HCEC 1CT (cell line): ENCODE measurements at regions not wholly inside any gene's neighbourhood (a gene's known extent, or its start where the extent isn't known, plus 50 kb on each side); places are given as distances from the start of the nearest gene placed in this dataset.
A peak's percentile ranks its signal among the peaks of the same experiment; 100 is the strongest.

Experiments used
- DNase-seq: peaks from one replicate; pipeline ENCODE4 v3.0.0-alpha.2; 2017

- no peak for DNase-seq
Observed at GRCh38 chr7:131194070-131194865, 133.4 kb upstream of the MKLN1 start.

DNA sequence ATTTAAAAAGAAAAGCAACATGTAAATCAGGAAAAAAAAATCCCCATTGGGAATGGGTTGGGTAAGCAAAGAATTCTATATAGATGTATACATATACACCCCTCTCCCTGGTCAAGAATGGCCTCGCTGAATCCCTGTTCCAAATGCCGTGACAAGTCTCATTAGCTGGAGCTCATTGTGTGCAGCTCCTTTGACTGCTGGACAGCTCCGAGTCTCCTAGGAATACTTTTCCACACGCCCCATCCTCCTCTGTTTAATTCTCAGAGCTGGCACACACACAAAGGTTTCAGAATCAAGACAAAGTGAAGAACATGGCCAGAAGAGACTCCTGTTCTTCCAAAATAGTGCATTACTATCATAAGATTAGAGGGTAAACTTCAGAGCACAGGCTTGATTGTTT, 130.9 kb upstream of the MKLN1 start:
- no peak for DNase-seq

DNA sequence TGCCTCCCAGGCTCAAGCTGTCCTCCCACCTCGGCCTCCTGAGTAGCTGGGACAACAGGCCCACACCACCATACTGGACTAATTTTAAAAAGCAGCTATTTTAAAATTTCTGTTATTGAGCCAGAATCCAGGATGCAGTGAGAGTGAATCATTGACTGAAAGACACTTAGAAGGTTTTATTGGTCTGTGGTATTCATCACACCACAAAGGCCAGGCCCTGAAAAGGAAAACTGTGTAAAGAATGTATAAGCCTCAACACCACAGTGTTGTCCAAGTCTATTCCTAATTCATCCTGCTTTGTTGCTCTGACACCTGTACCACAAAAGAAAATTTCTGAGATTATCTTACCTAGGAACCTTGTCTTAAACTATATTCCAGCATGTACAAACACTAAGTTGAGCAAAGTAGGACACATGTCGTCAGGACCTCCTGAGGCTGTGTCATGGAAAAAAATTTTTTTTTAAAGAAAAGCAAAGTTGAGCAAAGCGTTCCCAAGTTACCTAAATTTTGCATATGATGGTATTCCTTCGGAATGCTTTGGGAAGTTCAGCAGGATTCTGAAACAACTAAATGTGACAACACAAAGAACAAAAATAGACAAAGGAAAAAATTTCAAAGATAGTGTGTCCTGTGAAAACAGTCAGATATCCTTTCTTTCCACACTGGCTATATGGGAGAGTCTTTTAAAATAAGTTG, 129.6 kb upstream of the MKLN1 start:
- peak; percentile 82 for DNase-seq

GRCh38 chr7:131202451-131202850, 125.2 kb upstream of the MKLN1 start:
- DNase-seq: no peak

DNA sequence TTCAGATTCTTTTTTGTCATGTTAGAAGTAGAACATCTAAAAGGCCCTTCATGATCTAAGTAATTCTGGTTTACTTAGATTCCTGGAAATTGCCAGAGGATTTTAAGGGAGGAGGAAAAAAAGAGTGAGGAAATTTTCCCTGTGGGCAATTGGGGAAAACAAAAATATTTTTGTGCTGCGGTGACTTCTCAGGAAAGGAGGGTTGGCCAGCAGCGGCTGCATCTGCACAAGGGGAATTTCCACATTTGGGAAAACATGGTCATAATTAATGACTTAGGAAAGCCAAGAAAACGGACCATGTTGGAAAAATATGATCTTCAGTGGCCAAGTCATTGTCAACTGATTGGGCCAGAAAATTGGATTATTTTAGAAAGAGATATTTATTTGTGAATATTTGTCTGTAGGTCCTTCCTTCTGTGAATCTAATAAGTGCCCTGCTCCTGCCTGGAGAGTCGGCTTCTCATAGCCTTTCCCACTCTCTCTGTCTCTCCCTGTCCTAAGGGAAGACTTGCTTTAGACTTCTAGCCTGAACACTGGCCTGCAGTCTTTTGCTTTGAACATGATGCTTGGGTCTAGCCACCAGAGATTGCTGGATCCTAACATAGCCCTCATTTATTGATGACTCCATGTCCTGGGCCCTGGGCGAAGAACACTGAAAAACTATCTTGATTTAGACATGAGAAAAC, 124.2 kb upstream of the MKLN1 start:
- DNase-seq: no peak

DNA sequence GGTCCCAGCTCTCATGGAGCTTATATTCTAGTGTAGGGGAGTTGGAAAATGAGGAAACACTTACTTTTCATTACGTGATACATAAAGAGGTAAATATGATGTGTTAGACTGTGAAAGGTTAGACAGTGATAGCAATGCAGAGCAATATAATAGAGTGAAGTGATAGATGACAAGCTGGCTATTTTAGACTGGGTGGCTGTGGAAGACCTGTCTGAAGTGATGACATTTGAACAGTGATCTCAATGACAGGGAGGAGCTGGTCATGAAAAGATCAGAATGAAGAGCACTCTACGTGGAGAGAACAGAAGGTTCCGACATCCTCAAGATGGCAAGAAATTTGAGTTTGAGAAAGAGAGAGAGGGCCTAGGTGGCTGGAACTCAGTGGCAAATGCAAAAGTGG, 118.9 kb upstream of the MKLN1 start:
- DNase-seq: no peak

DNA sequence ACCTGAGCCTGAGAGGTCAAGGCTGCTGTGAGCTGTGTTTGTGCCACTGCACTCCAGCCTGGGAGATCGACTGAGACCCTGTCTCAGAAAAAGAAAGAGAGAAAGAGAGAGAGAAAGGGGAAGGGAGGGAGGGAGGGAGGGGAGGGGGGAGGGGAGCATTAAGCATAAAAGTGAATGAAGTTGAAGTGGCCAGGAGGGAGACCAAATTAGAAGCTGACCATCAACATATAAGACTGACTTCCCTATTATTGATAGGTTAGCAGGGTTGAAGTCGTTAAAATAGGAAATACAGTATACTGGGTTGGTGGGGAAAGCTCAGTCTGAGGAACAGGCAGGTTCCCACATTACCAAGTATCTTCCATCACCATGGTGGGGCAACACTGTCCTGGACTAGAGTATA, 117.1 kb upstream of the MKLN1 start:
- no peak for DNase-seq

DNA sequence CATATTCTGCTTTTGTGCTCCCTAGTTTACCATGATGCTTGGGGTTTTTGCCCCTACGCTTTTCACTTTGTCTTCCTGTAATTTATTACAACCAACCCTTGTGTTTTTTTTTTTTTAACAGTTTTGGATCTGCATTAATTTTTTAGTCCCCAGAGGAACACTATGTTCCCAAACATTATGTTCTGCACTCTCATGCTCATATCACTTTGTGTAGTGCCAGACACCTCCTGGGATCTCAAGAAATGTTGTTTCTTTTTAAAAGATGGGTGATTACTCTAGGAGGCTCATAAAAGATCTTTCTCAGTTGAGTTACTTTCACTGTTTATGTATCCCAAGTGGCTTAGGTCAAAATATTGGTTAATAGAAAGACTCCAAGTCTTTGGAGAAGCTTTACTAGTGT, 116.2 kb upstream of the MKLN1 start:
- no peak for DNase-seq

DNA sequence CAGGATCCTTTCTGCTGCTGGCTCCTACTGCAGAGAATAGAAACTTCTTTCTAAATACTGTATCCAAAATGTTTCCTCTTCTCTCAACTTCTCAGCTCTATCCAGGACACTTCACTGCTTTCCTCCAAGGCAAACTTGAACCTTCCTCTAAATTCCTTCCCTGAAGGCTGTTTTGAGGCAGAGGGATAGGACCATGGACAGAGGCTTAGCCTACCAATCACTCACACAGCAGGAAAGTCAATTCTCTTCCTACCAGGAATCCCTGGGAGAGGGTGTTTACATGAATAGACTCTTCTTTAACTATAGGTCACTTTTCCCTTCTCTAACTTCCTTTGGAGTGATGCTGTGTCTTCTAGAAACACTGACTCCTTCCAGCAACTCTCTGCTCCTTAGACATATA, 115.6 kb upstream of the MKLN1 start:
- no peak for DNase-seq

DNA sequence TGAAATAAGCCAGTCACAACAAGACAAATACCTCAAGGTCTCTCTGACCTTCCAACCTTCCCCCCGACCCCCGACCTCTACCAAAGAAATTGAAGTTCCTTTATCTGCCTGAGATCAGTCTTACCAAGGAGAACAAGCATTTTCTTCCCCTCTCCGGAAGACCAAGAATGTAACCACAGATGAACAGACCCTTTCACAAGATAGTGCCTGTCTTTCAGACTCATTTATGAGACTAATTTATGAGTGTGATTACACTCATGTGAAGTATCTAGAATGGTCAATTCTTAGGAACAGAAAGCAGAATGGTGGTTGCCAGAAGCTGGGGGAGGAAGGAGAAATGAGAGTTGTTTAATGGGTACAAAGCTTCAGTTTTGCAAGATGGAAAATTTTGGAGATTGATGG, 108.9 kb upstream of the MKLN1 start:
- no peak for DNase-seq

DNA sequence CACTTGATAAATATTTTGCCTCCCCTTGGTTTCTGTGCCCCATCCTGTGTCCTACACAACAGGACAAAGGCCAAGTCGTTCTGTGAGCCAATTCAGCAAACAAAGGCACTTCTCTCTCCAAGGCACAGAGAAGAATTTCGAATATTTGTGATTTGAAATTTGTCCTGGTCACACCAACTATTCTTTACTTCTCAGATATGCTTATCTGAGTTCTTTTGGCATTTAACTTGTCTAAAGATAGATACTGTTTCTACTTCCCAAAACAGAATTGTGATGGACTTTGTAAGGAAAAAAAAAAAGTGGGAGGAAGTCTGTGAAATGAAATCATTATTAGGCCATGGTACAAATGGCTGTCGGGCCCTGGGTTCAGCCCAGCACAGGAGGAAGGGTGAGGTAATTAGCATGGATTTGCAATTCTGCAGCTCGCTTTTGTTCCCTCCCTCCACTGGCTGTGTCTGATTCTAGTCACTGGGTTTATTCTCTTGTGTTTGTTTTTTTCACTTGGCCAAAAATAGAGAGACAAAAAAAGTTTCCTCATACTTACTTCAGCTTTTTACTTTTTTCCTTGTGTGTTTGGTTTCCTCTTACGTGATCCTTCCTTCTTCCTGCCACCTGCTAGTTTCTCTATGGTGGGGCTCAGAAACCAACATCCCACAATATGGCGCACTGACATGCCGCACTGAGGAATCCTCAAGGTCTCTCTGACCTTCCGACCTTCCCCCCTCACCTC, 108.2 kb upstream of the MKLN1 start:
- DNase-seq: no peak

GRCh38 chr7:131221061-131221460, 106.6 kb upstream of the MKLN1 start:
- DNase-seq: no peak

GRCh38 chr7:131222171-131222570, 105.5 kb upstream of the MKLN1 start:
- no peak for DNase-seq

DNA sequence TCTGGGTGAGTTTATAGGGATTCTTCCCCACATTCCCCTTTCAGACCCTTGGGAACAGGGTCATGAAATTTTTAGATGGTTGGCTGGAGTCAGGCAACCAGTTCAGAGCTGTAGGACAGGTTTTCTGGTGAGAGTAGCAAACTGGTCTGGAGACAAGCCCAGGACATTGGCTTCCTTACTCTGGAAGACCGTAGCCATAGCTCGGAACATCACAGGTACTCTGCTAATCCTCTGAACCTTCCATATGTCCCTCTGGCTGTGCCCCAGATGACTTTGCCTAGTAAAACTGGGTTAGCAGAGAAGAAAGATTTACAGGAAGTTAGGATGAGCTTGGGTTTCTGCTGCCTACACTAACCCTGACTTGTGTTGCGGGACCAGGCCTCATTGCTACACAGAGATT, 104.5 kb upstream of the MKLN1 start:
- DNase-seq: no peak

GRCh38 chr7:131224996-131225395, 102.7 kb upstream of the MKLN1 start:
- DNase-seq: no peak

- DNase-seq: peak; percentile 23
Observed at GRCh38 chr7:131225619-131226513, 101.8 kb upstream of the MKLN1 start.

GRCh38 chr7:131226514-131226865, 101.2 kb upstream of the MKLN1 start:
- DNase-seq: no peak

DNA sequence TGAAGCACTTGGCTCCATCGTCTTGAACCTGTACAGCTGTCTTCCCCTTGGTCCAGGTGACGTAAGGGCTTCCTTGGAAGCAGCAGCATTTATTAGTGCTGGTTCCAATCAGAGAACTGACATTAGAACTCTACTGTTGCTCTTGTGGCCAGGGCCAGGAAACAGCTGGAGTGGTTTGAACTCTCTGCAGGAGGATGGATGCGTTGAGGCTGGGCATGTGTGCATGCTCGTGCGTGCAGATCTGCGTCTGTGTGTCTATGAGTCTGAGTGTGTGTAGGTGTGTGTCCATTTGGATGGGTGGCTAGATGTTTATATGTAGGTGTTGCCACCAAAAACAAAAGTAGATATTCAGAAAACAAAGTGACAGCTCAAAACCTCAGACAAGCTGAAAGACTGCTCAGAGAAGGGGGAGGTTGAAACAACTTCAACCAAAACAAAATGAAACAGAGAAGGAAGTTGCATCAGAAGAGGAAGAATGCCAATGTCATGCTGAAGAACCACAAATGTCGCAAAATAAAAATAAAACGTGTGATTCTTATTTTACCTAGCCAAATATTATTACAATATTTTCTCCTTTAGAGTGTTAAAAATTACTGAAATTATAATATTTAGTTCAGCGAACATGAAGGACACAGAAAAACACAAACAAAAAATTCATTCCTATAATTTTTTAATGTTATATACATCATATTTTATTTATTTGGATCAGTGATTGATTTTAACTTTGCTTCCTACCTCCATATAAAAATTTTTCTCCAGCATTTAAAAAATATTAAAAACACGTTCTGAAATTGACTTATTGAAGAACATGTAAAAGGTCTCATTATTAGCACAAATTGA, 96.1 kb upstream of the MKLN1 start:
- DNase-seq: peak; percentile 24

DNA sequence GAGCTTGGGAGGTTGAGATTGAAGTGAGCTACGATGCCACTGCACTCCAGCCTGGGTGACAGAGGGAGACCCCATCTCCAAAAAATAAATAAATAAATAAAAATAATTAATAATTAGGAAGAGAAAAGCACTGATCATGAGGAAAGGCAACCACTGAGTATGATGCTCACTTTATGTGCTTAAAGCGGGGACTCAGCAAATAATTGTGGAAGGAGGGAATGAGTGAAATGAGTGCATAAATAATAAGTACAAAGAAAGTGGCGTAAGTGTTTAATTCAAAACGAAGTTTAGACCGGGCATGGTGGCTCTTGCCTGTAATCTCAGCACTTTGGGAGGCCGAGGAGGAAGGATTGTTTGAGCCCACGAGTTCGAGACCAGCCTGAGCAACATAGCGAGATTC, 94.9 kb upstream of the MKLN1 start:
- DNase-seq: no peak

DNA sequence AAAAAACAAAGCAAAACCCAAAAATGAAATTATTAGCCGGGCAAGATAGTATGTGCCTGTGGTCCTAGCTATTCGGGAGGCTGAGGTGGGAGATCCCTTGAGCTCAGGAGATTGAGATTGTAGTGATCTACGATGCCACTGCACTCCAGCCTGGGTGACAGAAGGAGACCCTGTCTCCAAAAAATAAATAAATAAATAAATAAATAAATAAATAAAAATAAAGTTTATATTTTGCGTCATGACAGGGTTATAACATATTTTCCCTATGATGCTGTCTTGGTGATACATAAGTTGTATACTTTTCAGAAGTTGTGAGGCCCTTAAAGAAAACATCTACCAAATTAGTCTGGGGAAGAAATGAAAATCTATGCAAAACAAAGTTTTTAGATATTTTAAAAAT, 94.5 kb upstream of the MKLN1 start:
- DNase-seq: no peak

DNA sequence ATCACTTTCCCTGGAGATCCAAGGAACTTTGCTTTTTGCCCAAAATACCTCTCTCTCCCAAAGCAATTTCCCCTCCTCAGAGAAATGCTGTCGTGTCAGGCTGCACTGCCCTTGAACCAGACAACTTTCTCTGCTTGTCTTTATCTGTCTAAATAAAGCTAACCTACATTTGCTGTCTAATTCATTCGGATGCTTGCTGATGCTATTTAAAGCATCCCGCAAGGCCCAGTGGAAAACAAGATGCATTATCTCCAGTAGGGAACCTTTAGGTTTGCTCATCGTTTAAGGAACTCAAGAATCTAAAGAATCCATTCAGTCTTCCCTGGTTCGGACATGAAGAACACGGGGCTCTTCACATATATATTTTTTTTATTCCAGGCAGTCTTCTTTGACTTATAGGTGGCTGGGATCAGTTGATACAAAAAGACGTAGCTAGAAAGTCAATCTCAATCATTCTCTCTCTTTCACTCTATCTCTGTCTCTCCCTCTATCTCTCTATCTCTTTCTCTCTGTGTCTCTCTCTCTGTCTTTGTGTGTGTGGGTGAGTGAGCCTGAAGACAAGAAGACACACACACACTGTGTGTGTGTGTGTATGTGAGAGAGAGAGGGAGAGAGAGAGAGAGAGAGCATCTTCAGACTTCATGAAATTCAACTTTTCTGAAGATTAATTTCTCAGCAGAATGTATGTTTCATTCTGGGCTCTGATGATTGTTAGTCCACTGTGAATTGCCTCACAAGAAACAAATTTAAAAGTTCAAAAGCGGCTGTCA, 92.8 kb upstream of the MKLN1 start:
- no peak for DNase-seq
